NCI-H146 treated with DMSO at 0.1 percent for 48 hours (cell line): ENCODE measurements at regions not wholly inside any gene's neighbourhood (a gene's known extent, or its start where the extent isn't known, plus 50 kb on each side); places are given as distances from the start of the nearest gene placed in this dataset.
"Not testable (repeated sequence)": the region's sequence is repeated elsewhere in the genome, so short reads cannot be mapped to it uniquely, and the experiment has no call there.

Experiments used
- DNase-seq: peaks from one replicate; lab custom pipeline; 2025; ENCODE audit not compliant: unreplicated experiment; lab: John Stamatoyannopoulos, UW

DNA sequence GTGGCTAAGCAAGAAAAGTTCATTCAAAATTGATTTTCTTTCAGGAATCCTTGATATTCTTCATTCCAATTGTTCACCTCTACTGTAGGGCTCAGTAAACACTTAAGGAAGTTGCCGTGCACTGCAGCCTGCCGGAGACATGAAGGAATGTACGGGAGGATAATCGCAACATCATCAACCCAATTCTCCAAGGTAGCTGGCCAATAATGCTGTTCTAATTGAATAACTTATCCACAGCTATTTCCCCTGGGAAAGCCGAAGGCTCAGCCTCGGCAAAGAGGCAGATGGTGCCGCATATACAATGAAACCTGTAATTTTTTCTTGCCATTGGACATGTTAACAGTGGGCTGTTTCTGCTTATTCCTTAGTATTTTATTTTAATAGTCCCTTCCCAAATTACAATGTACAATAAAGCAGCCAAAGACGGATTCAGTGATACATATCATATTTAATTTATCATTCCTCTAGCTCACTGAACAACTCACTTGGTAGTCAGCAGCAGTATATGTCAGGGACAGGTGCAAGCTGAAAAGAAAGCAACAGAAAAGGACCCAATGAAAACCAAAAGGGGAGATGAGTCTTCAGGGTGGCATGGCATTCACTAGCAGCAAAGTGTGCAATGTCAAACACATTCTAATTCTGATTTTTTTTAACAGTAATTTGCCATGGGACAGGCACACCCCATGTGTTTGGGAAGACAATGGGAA is 420.5 kb upstream of the KLF12 start:
- no peak for DNase-seq

DNA sequence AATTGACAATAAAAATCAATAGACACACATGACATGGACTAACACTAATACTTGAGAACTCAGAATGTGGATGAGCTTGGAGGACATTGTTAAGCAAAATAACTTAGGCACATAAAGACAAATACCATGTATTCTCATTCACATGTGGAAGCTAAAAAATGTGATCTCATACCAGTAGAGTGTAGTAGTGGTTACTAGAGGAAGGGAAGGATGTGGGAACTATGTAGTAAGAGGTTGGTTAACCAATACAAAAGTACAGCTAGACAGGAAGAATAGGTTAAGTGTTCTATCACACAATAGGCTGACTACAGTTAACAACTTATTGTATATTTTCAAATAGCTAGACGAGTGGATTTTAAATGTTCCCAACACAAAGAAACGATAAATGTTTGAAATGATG is 415.8 kb upstream of the KLF12 start:
- no peak for DNase-seq

DNA sequence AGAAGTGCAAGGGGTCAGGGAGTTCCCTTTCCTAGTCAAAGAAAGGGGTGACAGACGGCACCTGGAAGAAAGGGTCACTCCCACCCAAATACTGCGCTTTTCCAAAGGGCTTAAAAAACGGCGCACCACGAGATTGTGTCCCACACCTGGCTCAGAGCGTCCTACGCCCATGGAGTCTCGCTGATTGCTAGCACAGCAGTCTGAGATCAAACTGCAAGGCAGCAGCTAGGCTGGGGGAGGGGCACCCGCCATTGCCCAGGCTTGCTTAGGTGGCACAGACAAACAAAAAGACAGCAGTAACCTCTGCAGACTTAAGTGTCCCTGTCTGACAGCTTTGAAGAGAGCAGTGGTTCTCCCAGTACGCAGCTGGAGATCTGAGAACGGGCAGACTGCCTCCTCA is 402.4 kb upstream of the KLF12 start:
- not testable (repeated sequence) for DNase-seq

DNA sequence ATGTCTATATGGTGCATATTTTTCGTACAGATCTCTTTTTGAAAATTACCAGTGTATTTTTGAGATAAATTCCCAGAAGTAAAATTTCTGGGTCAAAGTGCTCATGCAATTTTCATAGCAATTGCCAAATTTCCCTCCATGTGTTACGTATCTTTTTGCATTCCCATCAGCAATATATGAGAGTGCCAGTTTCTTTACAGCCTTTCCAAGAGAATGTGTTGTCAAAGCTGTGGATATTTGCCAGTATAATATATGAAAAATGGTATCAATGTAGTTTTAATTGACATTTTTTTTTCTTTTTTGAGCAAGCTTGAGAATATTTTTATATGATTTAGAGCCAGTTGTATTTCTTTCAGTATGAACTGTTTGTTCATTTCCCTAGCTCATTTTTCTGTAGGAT is 399.0 kb upstream of the KLF12 start:
- DNase-seq: no peak

DNA sequence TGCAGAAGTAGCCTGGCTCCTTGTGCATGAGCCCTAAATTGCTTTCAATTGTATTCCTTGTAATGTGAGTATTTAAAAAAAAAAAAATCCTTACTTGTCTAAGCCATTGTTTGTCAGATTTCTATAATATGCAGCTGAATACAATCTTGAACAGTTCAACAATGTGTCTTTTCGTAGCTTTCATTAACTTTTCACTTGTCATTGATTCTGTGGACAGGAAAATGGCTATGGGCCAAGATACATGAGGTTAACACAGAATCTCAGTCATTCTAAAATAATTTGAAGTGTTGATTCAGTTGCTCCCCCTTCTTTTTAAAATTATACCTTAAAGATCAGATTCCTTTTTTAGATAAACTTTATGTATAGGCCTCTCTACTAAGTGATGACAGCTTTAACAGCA is 395.8 kb upstream of the KLF12 start:
- no peak for DNase-seq

DNA sequence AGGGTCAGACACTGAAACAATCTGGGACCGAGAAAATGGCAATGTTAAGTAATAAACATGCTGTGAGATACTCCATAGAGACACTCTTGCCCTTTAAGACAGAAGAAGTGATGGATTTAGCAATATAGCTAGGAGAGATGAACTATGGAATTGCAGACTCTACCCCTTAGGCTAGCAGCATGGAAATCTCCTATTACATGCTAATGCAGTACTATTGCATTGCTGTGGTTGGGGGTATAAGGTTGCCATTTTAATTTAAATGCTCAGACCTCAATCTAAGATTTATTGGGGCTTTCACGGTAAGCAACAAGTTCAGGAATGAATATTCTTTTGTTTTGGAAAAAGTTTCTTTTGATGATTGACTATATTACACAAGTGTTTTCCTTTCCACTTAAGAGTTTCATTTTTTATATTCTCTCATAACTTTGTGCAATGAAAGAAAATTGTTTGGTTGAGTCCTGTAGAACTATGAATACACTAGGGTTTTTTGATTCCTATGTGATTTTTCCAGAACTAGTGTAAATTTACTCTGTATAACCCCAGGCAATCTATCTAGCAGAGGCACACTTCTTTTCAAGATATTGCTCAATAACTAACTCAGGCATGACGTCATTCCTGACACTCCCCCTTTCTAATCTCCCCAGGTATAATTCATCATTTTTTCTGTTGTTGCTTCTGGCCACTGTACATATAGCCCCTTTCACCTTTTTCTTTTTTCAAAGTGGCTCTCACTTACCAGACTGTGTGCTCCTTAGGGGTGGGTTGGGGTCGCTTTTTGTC is 394.7 kb upstream of the KLF12 start:
- DNase-seq: no peak

DNA sequence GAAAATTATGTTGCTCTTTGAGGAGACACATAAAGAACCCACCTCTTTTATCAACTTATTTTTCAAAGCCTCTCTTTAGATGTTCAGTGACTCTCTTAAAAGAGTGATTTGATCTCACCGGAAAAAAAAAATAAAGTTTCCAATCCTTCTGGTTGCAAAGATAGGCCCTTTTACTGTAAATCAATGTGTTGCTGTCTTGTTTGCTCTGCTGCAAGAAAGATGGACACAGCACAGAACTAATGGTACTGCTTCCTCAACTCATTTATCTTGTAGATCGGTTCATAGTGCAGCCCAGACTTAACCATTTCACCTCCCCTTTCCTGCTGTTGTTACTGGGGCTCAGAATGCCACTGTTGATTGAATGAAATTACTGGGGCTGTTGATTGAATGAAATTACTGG is 388.9 kb upstream of the KLF12 start:
- no peak for DNase-seq

DNA sequence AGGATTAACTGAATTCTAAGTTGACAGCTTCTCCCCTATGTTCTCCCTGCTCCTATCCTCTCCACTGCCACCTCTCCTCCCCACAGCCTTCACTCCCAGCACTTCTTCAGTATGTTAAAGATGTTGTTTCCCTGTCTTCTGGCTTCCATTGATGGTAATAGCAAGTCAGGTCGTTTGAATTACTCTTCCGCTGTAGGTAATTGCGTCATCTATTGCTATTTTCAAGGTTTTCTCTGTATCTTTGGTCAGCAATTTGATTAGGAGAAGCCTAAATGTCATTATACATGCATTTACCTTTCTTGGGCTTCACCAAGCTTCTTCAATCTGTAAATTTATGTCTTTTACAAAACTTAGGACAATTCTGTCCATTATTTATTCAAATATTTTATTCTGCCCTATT is 377.3 kb upstream of the KLF12 start:
- no peak for DNase-seq

DNA sequence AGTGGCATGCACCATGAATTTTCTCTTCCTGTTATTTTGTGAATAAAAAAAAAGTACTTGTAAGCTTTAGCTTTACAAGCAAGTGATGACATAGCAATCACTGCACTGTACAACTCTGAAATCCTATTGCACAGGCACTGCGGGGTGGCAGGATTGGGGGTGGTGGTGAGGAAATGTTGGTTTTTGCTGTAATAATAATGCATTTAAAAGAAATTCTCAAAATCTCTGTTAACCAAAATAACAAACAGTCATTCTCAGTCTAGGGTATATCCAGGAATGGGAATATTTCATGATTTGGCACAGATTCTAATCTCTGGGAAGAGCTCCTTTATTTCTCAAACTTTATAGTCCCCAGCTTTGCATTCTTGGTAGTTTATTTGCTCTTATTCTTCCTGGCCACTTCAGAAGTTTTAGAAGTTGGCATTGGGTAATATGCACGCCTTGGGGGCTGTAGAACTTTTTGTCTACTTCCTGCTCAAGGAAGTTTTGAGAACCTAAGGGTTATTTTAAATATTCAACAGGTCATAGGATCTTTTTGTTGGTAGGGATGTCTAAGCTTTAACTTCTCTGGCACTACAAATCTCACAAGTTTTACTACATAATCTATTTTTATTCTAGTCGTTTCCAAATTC is 353.0 kb upstream of the KLF12 start:
- no peak for DNase-seq

DNA sequence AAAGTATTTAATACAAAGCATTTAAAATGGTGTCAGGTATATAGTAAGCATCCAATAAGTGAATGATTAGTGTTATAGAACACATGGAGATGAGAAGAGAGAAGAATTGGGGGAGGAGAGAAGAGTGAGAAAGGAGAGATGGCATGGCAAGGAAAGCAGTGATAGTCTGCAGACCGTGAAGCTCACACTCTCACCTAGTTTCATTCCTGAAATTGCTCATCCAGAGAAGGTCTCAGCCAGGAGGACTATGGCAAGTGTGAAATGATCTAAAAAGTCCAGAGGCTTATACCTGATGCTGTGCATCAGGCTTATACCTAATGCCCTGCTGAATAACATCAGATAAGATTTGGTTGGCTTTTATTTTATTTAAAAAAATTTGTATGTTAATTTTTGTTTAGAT is 351.6 kb upstream of the KLF12 start:
- DNase-seq: no peak

DNA sequence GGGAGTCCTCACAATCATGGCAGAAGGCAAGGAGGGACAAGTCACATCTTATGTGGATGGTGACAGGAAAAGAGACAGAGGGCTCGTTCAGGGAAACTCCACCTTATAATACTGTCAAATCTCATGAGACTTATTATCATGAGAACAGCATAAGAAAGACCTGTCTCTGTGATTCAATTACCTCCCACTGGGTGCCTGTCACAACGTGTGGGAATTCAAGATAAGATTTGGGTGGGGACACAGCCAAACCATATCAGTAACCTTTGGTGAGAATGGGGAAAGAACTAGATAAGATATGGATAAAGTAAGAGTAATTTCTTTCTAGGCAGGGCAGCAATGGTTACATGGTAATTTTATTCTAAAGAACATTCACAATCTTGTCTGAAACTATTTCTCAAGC is 344.9 kb upstream of the KLF12 start:
- DNase-seq: no peak

DNA sequence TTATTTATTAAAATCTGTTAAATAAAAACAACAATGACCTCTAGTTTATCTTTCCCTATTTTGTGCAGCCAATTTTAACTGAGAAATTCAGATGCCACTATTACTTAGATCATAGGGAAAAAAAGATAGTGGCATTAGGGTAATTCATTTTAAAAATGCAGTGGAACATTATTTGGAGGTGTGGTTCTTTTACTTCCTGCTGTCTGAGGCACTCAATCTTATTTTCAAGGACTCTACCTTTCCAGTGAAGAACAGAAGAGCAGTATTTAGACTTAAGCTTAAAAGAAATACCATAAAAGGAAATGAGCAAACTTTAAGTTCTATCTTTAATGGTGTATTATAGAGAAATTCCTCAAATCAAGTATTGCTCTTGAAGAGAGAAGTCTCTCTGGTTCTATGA is 342.6 kb upstream of the KLF12 start:
- DNase-seq: no peak

DNA sequence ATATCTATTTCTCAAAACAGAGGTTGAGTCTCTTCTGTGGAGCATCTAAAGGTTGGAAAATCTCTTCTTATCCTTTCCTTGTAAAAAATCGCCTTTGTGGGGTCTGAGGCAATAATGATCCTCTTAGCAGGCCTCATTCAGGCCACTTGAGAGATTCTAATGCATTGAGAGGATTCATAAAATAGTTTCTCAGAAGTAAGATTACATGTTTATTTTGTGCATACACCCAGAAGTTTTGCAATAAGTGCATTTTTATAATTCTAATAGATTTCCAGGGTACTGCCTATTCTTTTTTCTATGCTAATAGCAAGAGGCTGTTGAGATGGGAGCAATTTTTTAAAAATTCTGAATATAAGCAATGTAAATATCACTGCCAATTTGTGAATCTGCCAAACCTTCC is 342.2 kb upstream of the KLF12 start:
- no peak for DNase-seq

DNA sequence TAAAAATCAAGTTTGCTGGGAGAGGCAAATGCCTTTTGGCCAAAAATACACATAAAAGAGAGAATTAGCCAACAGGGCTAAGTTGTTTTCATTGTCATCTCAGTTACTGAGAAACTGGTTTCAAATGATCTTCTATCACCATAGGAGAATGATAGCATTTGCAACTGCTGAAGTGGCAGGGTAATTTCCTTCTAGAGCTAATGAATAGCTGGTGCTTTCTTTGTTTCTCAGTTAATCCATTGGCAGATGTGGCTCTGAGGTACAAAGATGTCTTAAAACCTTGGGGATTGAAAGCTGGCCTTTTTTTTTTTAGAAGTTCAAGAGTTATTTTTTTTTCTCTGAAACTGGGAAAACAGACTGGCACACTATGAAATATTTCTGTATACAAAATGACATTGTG is 332.7 kb upstream of the KLF12 start:
- no peak for DNase-seq

DNA sequence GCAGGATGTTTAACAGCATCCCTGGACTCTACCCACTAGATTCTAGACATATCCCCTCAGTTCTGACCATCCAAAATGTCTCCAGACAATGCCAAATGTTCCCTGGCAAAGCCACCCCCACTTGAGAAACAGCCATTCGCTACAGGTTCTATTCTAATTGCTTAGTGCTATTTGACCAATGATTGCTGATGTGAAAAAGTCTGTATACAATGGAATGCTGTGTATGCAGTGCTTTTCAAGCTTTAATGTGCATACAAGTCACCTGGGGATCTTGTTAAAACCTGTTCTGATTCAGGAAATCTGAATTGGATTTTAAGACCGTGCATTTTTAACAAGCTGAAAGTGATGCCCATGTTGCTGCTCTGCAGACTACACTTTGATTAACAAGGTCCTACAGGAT is 331.8 kb upstream of the KLF12 start:
- no peak for DNase-seq

DNA sequence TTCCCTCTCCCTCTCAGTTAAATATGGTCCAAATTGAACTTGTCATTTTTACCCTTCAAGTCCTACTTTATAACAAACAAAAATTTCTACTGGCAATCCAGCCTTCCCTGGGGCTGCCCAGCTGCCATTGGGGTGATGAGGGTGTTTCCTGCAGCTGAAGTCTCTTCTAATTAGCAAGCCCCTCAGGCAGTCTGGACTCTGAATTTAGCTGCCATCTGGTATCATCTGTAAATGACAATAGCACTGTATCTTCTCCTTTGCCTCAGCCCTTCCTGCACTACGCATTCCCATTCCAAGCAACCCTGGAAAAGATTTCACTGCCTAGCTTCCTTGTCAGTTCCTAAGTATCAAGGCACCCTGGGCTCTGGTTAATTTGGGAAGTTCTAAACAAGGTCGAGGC is 331.1 kb upstream of the KLF12 start:
- DNase-seq: peak; percentile 21

DNA sequence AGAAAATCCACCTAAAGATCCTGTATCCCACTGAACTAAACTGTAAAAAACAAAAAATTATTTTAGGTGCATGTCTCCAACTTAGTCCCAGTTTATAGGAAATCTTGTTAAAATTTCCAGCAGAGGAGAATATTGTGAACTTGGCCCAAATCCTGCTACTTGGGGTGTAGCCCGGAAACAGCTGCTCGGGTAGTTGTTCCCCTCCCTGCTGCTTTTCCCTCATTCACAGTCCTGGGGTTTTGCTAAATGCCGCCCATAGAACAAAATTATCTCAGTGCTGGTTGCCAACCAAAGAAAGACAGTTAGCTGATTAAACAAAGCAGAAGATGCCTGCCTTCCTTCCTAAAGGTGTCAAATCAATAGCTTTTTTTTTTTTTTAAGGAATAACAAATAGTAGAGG is 330.5 kb upstream of the KLF12 start:
- DNase-seq: peak; percentile 49

DNA sequence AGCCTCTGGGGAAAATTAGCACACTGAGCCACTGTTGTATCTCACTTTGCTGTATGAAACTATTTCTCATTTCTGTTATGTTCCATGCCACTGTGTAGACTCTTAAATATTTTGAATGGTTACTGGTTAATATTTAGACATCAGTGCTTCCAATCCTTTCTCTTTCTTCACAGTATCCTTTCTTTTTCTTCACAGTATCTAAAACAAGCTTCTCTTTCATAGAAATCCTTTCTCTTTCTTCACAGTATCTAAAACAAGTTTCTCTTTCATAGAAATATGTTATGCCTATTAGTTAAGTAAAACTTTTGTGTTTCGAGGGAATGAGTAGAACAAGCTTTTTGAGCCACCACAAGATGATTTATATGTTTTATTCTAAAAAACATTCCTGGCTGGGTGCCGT is 326.8 kb upstream of the KLF12 start:
- no peak for DNase-seq

DNA sequence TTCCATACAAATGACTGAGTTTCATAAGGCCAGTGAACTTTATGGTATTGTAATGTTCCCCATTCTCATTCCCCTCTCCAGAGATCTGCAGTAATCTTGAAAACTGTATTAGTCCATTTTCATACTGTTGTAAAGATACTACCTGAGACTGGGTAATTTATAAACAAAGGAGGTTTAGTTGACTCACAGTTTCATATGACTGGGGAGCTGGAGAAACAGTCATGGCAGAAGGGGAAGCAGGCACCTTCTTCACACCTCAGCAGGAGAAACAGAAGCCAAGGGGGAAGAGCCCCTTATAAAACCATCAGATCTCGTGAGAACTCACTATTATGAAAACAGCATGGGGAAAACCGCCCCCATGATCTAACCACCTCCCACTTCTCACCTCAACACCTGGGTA is 318.7 kb upstream of the KLF12 start:
- no peak for DNase-seq

DNA sequence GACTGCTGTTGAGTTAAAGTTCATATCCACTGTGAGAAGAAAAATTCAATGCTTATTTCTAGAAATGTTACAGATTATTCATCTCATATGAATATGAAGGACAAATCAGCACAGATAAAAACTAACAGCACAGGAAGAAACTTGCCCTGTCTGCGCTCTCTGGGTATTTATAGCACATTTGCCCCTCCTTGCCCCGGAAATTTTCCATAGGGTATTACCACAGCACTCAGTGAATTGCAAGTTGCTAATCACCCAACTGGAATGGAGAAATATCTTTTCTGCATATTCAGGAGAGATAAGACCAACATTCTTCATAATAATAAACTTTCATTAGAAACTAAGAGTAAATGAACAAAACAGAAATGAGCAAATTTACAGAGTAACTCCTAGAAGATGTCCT is 318.0 kb upstream of the KLF12 start:
- DNase-seq: no peak

DNA sequence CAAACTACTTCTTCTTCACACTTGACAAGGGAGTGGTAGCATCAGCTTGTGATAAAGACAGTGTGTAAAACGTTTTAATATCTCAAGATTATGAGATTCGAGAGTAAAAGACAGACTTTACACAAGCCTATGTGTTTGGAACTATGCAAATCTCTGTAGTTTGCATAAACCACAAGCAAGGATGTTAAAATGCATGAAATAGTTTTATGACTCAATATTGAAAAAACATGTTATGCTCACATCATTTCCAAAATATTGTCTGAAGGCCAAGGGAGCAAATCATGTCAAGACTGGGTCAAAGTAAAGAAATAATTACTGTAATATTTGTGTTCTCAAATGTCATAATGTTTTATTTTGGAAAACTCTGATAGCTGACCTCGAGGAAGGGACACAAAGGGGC is 316.8 kb upstream of the KLF12 start:
- DNase-seq: no peak

DNA sequence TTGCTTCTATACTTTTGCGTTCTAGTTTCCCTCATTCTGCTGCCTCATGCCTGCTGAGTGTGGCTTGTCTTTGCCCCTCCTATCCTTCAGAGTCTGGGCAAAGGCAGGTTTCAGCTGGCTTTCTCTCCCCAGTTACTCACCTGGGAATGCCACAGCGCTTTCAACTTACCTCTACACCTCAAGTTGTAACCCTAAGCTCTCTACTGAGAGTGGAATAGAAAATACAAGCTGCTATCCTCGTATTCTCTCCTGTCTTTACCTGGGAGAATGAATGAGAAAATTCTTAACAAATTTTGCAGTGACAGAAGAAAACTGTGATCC is 316.3 kb upstream of the KLF12 start:
- no peak for DNase-seq
